OCI-LY7 (cell line): ENCODE measurements at regions not wholly inside any gene's neighbourhood (a gene's known extent, or its start where the extent isn't known, plus 50 kb on each side); places are given as distances from the start of the nearest gene placed in this dataset.

Experiments
- BruUV-seq: library from RNA; stranded (reverse); fragments of 400-500 nt; replicated peaks from 2 replicates; lab custom pipeline; 2021; lab: Mats Ljungman, UMichigan
- CTCF ChIA-PET: fragments of 300-600 bp; sonication (Branson Sonifier 250); formaldehyde crosslinking; loops from one replicate; lab custom pipeline; 2022; ENCODE audit warnings: antibody characterized with exemption; ENCODE audit not compliant: unreplicated experiment; lab: Charles Lee
- POLR2A ChIA-PET: fragments of 300-600 bp; sonication (Branson Sonifier 250); formaldehyde crosslinking; loops from one replicate; lab custom pipeline; 2022; ENCODE audit warnings: antibody characterized with exemption; lab: Charles Lee
- DNase-seq: peaks from one replicate; pipeline ENCODE4 v3.0.0-alpha.2; 2015; ENCODE audit warnings: low spot score
- H2AFZ ChIP-seq: fragments of 200-600 bp; sonication (generic), shearing (Covaris generic); 2 replicates; pipeline ENCODE4 v1.6.1; 2014; ENCODE audit warnings: mild to moderate bottlenecking, antibody characterized with exemption, low read length, moderate library complexity
- H3K27ac ChIP-seq: fragments of 200-600 bp; sonication (generic); 2 replicates; pipeline ENCODE4 v1.5.1; 2014; ENCODE audit warnings: mixed run types, low read depth, mild to moderate bottlenecking, moderate library complexity, low read length, inconsistent platforms; ENCODE audit not compliant: poor library complexity, severe bottlenecking
- H3K36me3 ChIP-seq: fragments of 200-600 bp; sonication (generic); 2 replicates; pipeline ENCODE4 v1.6.1; 2014; ENCODE audit warnings: mild to moderate bottlenecking, antibody characterized with exemption, low read length, moderate library complexity, mixed read lengths; ENCODE audit not compliant: insufficient read depth
- H3K4me1 ChIP-seq: fragments of 200-600 bp; sonication (generic); 2 replicates; pipeline ENCODE4 v1.5.1; 2014; ENCODE audit warnings: mild to moderate bottlenecking, low read length; ENCODE audit not compliant: insufficient read depth, poor library complexity, severe bottlenecking
- H3K4me2 ChIP-seq: fragments of 200-600 bp; sonication (generic); 2 replicates; pipeline ENCODE4 v1.6.1; 2014; ENCODE audit warnings: mild to moderate bottlenecking, low read length
- H3K4me3 ChIP-seq: fragments of 200-600 bp; sonication (generic); 2 replicates; pipeline ENCODE4 v1.5.1; 2014; ENCODE audit warnings: mild to moderate bottlenecking, low read depth, low read length; ENCODE audit not compliant: poor library complexity, severe bottlenecking
- H3K79me2 ChIP-seq: fragments of 200-600 bp; sonication (generic); 2 replicates; pipeline ENCODE4 v1.6.1; 2016; ENCODE audit warnings: low read depth, mild to moderate bottlenecking, low read length, moderate library complexity, mixed read lengths; ENCODE audit not compliant: insufficient read depth
- H3K9me2 ChIP-seq: fragments of 200-600 bp; sonication (generic); 2 replicates; pipeline ENCODE4 v1.6.1; 2016; ENCODE audit warnings: mild to moderate bottlenecking, low read length, mixed read lengths; ENCODE audit not compliant: insufficient read depth
- H3K9me3 ChIP-seq: fragments of 200-600 bp; sonication (generic); 2 replicates; pipeline ENCODE4 v1.6.1; 2014; ENCODE audit warnings: mild to moderate bottlenecking, mixed run types, low read length, mixed read lengths
- H4K20me1 ChIP-seq: fragments of 200-600 bp; sonication (generic); 2 replicates; pipeline ENCODE4 v1.6.1; 2014; ENCODE audit warnings: mild to moderate bottlenecking, antibody characterized with exemption, low read length, moderate library complexity, mixed read lengths; ENCODE audit not compliant: insufficient read depth
- EZH2phosphoT487 ChIP-seq: fragments of 200-600 bp; sonication (generic); IDR thresholded peaks from 2 replicates; pipeline ENCODE4 v1.6.1; 2018; ENCODE audit warnings: low read depth, borderline replicate concordance, mild to moderate bottlenecking, mixed run types, antibody characterized with exemption, low read length, moderate library complexity, mixed read lengths
- intact Hi-C: fragments of 100-400 bp; cut with micrococcal nuclease; formaldehyde crosslinking; loops from one replicate; pipeline ENCODE4 v1.10.0; 2022; ENCODE audit not compliant: unreplicated experiment
- TF ChIP-seq, protein P1 (sequence below): fragments of 200-600 bp; sonication (generic); conservative IDR thresholded peaks from 2 replicates; pipeline ENCODE4 v1.5.1; 2014; ENCODE audit warnings: mild to moderate bottlenecking, antibody characterized with exemption, low read length, moderate library complexity, mixed read lengths

DNA sequence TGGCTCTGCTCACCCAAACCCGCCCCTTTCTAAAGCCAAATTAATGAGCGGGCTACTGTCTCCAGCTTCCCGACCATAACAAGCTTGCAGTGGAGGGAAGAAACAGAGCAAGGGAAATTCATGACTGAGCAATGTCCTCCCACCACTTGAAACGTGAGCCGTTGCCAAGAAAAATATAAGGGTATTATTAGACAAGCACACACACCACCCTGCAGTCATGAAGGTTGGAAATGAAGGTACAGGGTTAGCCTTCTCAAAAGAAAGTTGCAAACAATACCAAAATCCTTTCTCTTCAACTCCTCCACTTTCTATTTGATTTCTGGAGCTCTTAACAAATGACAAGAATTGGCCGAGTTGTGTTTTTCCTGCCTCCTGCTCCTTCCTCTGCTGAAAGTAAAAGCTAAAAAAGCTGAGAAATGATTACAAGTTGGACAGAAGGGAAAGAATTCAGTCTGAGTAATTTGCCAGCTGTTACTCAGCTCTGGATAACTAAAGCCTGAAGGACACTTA, 151.1 kb upstream of the B3GAT2 start:
- H4K20me1 ChIP-seq: no peaks in the 10 kb centered on the region
- H3K9me3 ChIP-seq: no peaks in the 10 kb centered on the region
- DNase-seq: no peak
- BruUV-seq: no TSS peak
- H3K27ac ChIP-seq: no peak overlapping the region
- peak overlapping the region; percentile 25; the same call in 1 of the 2 replicates for H2AFZ ChIP-seq
- no peaks in the 10 kb centered on the region for H3K36me3 ChIP-seq
- no peaks in the 10 kb centered on the region for H3K9me2 ChIP-seq
- no peak overlapping the region for H3K4me3 ChIP-seq
- ChIA-PET CTCF (no interaction called here), POLR2A (interaction anchor here (0.8 kb wide), 1 partner anchor 12 kb away, joined by 3 read pairs; no protein-coding TSS in a partner anchor)
- no peak overlapping the region for H3K4me2 ChIP-seq
- H3K79me2 ChIP-seq: no peaks in the 10 kb centered on the region
- H3K4me1 ChIP-seq: no peaks in the 10 kb centered on the region
- TF ChIP-seq, protein P1, sequence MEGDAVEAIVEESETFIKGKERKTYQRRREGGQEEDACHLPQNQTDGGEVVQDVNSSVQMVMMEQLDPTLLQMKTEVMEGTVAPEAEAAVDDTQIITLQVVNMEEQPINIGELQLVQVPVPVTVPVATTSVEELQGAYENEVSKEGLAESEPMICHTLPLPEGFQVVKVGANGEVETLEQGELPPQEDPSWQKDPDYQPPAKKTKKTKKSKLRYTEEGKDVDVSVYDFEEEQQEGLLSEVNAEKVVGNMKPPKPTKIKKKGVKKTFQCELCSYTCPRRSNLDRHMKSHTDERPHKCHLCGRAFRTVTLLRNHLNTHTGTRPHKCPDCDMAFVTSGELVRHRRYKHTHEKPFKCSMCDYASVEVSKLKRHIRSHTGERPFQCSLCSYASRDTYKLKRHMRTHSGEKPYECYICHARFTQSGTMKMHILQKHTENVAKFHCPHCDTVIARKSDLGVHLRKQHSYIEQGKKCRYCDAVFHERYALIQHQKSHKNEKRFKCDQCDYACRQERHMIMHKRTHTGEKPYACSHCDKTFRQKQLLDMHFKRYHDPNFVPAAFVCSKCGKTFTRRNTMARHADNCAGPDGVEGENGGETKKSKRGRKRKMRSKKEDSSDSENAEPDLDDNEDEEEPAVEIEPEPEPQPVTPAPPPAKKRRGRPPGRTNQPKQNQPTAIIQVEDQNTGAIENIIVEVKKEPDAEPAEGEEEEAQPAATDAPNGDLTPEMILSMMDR: no peak
- no peak for TF ChIP-seq EZH2phosphoT487
- intact Hi-C loops: no loop called here

- intact Hi-C loops: no loop called here
- Histone ChIP-seq H3K36me3 (no peaks in the 10 kb centered on the region), H3K9me2 (no peaks in the 10 kb centered on the region), H3K9me3 (no peaks in the 10 kb centered on the region), H3K79me2 (no peaks in the 10 kb centered on the region), H3K4me2 (peak overlapping the region; percentile 46; the same call in 1 of the 2 replicates), H3K4me1 (peaks cover 9% of the 10 kb centered on the region), H2AFZ (peak overlapping the region; percentile 80), H4K20me1 (no peaks in the 10 kb centered on the region), H3K27ac (no peak overlapping the region), H3K4me3 (peak overlapping the region; percentile 13)
- DNase-seq: no peak
- TF ChIP-seq, protein P1: no peak
- no peak for TF ChIP-seq EZH2phosphoT487
- no TSS peak for BruUV-seq
- ChIA-PET CTCF (no interaction called here), POLR2A (no interaction called here)
Observed at GRCh38 chr6:71114544-71114943, 157.7 kb upstream of the B3GAT2 start.

DNA sequence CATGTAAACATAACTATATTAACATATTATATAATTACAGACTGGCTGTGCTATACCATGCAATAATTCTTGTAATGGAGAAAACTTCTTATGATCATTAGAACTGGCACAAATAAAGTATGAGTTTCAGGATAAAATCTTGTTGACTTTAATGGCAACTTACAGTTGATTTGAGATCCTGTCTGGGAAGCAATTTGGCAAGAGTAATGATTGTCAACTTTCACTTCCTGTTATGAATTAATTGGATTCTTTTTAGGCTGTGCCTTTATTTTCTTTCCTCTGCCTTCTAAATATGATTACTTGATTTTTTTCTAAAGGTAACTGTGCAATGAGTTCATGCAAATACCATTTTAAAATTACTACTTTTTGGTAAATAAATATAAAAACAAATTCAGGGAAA, 158.1 kb upstream of the B3GAT2 start:
- H3K27ac ChIP-seq: no peak overlapping the region
- DNase-seq: peak; percentile 8
- H3K4me2 ChIP-seq: no peak overlapping the region; the same call in 1 of the 2 replicates
- H3K9me2 ChIP-seq: no peaks in the 10 kb centered on the region
- no peaks in the 10 kb centered on the region for H3K9me3 ChIP-seq
- BruUV-seq: no TSS peak
- H3K36me3 ChIP-seq: no peaks in the 10 kb centered on the region
- ChIA-PET POLR2A (no interaction called here), CTCF (no interaction called here)
- no peaks in the 10 kb centered on the region for H4K20me1 ChIP-seq
- intact Hi-C loops: no loop called here
- H3K79me2 ChIP-seq: no peaks in the 10 kb centered on the region
- H3K4me3 ChIP-seq: no peak overlapping the region
- TF ChIP-seq EZH2phosphoT487: no peak
- TF ChIP-seq, protein P1: no peak
- H3K4me1 ChIP-seq: peaks cover 9% of the 10 kb centered on the region
- H2AFZ ChIP-seq: no peak overlapping the region; the same call in 1 of the 2 replicates
